Stimulated activated CD4-positive, alpha-beta T cell treated with anti-CD3 and anti-CD28 coated beads, Interleukin-2, amount 100 ng/mL, for 24 hours (primary cell): ENCODE measurements at regions not wholly inside any gene's neighbourhood (a gene's known extent, or its start where the extent isn't known, plus 50 kb on each side); places are given as distances from the start of the nearest gene placed in this dataset.

Source experiments
- DNase-seq, 2 donors: peaks; one replicate each; pipeline ENCODE4 v3.0.0-alpha.2; 2020

DNA sequence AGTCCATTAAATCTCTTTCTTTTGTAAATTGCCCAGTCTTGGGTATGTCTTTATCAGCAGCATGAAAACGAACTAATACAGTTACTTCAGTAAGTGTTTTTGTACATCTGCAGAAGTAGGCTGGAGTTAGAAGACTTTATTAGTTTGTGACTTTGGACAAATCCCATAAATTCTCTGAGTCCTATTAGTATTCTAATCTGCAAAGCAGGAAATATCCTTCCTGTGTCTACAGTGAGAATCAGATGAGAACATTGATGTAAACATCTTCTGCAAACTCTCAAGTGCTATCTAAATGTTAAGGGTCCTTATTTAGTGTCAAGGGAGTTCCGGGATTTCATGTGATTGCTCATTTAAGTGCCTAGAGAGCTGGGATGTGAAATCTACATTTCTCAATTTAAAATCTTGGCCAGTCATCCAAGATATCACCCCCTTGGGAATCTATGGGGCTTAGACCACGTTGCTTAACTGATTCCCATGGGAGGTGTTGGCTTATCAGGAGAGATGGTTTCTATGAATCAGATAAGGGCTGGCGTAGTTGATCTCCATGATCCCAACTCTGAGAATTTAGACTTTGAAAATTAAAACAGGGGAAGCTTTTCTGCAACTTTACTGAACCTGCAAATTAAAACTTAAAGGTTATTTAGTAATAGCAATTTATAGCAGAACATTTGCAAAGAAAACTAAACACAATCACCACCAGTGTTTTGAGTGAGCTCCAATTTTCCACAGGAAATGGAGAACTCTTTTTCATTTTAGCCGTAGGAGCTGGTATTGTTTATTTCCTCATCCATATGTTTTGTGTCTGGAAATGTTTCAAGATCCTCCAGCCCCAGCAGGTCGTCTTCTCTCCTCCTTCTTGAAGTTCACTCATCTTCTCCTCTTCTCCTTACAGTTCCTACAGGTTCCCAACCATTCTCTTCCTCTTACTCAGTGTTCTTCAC is 241.6 kb upstream of the CD180 start:
- DNase-seq = no peak

DNA sequence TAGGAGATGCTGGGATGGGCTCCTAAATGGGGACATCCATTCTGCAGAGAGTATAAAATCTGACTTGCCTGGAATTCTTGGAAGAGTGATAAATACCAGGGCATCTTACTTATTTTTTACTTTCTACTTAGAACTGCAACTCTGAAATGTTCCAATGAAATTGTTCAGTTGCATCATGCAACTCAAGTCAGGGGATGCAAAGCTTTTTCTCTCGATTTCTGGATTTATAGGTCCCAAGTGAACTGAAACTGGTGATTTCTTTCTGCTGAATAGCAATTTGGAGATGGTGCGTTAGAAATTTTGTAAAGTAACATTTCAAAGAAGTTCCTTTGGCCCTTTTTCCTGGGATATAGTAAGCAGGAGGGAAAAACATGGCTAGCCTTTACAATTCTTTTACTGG is 238.4 kb upstream of the CD180 start:
- no peak for DNase-seq

DNA sequence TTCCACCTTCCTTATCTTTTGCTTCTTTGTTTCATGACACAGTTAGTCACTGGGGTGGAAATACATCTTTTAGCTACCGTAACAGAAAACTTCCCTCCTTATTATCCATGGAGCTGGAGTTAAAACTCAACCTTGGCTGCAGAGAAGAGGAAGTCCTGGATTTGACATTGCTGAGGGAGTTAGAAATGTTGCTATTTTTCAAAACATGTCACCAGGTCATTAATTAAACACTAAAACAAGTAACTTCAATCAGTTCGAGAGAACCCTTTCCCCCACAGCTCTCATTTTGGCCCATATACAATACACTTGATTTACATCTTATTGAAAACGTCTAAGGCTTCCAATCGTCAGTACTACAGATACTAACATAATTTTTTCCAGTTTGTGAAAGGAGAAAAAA is 237.9 kb upstream of the CD180 start:
- DNase-seq = no peak

DNA sequence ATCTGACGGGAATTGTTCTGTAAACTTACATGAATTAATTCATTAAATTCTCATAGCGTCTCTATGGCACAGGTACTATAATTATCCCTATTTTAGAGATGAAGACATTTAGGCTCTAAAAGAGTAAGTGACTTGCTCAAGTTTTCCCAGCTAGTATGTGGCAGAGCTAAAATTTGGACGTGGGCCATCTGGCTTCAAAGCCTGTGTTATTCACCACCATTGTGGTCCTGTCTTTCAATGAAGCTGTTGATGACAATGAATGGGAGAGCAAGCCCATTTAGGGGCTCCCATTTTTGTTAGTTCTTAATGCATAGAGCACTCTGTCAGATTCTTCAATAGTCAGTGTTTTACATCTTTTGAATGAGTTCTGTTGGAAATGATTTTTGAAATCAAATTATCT is 236.0 kb upstream of the CD180 start:
- DNase-seq = no peak

DNA sequence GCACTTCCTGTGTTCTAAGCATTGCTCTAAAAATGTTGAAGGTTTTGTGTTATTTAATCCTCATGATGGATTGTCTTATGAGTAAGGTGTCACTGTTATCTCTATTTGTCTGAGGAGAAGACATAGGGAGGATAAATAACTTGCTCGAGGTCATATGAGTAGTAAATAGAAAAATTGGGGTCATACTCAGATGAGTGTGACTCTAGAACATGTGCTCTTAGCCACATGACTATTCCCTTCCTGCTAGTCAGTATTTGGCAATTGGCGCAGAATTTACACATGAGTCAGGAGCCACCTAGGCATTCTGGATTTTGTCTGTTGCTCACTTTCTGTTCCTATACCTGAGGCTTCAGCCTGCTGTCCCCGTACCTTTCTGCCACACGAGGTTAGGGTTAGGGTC is 234.6 kb upstream of the CD180 start:
- no peak for DNase-seq

DNA sequence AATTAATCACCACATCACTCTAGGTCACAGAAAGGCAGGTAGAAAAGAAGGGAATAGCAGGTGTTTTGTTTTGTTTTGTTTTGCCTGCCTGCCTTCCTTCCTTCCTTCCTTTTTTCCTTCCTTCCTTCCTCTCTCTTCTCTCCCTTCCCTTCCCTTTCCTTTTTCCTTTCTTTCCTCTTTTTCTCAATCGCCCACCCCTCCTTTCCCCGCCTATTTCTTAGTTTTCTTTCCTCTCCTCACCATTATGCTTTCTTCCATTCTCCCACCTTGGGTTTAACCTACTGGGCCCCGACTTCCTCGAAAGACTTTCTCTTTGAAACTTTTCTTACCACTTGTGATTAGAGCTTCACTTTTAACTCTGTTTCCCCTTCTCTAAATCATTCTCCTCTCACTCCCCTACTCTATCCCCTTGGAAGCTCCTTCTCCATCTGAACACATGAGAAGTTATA is 231.3 kb upstream of the CD180 start:
- DNase-seq = no peak

DNA sequence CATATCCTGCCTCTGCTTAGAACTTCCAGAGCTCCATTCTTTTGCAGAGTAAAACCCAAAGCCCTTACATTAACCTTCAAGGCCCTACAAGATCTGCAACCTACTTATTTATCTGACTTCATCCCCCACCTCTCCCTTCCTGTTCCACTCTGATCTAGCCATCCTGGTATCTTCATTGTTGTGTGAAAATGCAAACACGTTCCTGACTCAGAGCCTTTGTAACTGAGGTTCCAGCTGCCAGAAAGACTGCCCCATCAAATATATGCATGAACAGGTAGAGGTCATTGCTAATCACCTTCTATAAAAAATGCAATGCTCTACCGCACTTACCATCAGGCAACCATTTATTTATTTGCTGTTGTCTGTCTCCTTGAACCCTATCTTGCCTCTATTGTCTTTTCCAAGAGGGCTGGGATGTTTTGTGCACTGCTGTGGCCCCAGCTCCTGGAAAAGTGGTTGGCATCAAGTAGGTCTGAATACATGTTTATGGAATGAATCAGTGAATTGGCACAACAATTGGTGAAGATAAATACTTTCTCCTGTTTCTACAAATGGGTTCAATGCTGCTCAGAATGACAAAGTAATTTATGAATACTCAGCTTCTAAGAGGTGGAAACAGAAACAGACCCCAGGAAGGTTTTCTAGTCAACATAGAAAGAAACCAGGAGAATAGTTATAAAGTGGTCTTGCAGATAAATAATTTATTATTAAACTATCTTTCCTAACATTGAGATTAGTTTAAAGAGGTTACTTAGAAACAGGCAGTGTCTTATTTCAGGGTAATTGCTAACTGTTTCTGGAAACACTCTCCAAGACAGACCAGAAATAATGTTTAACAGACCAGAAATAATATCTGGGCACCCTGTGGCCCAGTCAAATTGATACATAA is 230.6 kb upstream of the CD180 start:
- no peak for DNase-seq

DNA sequence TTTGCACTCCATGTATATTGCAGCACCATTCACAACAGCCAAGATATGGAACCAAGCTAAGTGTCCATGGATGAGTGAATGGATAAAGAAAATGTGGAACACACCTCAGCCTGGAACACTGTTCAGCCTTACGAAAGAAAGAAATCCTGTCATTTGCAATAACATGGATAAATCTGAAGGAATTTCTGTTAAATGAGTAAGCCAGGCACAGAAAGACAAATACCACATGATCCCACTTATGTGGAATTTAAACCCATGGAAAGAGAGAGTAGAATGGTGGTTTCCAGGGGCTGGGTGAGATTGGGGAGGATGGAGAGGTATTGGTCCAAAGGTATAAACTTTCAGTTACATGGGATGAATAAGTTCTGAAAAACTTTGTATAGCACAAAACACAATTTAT is 228.9 kb upstream of the CD180 start:
- DNase-seq = no peak

DNA sequence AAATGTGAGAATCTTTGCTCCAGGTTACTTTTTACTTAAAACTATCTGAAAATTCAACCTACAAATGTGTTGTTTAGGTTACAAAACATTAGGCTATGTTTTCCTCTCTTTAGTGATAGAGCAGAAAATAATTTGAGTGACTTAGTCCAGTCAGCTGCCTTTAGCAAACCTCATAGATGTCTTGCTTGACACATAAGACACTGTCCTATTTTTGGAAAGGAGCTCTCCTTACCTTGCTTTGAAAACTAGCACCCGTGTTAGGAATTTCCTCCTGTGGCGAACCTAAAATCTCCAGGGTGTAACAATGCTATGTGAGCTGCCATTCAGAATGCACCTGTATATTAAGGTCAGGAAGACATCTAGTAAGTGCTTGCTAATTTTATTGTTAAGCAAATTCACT is 221.2 kb upstream of the CD180 start:
- no peak for DNase-seq

DNA sequence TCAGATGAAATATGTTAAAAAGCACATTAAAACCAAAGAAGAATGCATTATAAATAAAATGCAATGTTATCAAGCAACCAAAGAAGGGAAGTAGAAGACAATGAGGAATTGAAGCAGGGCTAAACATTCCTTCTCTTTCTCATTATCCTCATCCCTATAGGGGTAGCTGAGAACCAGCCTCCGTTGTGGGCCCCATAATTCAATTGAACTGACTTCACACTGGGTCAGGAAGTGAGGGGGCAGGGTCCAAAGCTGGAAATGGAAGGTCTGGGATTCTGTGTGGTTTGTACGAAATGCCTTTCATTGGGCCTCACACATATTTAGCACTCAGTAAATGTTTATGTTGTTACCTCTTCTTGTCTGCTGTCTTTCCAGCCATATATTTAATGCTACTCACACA is 220.4 kb upstream of the CD180 start:
- no peak for DNase-seq

DNA sequence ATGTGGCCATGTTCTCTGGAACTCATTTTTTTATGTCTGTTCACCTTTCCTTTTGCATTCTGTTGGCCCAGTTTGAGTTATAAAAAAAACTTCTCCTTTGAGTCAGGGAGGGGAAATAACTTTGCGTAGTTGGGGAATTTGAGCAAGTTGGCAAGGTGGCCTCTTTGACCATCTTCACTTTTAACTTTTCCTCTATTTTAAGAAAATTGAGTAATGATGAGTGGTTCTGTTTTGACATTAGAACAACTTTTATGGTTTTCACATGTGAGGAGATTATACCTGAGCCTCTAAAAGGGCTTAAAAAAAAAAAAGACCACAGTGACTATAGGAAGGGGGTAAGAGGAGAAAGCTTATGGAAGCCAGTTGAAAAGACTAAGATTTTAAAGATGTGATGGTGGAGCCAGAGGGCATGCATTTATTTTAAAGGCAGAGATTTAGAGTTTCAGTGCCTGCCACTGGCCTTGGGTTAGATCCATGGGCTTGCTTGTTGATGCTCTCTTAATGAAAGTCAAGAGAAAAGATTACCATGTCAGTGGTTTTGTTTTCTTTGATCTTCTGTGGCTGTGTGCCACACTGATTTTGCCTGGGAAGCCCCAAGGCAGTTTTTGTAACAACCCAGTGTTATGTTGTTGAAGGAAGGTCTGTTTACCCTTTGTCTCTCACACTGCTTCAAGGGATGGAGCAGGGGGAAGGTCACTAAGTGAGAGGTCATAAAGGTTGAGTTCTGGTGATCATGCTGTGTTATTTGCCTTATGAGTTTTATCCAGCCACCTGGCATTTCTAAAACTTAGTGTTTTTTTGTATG is 219.7 kb upstream of the CD180 start:
- DNase-seq = no peak

DNA sequence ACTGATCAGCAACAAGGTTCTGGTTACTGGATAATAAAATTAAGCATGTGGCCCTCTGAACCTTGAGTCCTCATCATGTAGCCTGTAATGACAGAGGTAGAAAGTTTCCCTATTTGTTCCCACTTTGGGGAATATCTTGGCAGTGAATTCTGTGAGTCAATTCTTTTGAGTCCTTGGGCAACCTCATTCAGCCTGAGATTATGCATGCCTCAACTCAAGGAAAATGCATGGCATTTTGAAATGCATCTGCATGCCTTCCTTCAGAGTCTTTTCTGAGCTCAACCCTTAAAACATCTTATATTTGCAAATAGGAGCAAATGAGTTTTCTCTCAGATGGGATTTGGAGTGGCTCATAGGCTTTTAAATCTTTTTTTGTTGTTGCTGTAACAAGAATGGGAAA is 218.1 kb upstream of the CD180 start:
- no peak for DNase-seq

DNA sequence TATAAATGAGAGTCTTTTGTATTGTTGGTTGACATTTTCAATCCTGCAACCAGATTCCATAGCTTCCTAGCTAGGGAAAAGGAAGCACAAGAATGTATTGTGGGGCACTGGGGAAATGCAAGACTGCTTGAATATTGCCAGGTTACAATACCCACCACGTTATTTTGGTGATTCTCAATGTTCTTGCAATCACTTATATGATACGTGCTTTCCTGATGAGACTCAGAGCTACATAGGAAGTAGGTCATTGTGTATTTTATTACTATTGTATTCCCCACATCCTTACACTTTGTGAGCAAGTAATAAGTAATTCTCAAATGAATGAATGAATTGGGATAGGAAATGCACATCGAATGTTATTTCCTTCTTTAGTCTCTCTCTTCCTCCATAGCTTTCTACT is 217.1 kb upstream of the CD180 start:
- no peak for DNase-seq

DNA sequence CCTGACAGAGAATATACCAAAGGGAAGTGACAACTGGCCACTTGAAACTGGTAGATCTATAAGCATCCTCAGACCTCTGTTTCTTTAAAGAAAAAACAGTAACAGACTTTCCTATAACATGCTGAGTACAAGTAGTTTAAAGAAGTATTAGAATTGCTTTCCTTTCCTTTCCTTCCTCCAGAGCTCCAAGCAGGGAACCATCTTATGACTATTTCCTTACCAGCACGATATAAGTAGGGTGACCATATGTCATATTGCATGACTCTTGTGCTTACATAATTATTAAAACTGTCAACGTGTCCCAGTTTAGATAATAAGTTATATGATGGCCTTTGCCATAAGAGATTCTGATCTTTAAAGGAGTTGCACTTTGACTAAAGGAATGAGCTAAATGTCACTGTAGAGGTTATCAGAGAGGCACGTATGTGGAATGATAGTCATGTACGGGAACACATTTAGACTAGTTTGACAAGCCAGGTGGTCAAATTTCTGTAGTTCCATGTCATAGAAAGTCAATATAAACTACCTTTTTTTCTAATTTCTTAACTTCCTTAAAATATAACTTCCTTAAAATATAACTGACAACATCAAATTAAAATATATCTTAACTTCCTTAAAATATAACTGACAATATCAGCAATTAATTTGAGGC is 212.7 kb upstream of the CD180 start:
- DNase-seq = no peak

DNA sequence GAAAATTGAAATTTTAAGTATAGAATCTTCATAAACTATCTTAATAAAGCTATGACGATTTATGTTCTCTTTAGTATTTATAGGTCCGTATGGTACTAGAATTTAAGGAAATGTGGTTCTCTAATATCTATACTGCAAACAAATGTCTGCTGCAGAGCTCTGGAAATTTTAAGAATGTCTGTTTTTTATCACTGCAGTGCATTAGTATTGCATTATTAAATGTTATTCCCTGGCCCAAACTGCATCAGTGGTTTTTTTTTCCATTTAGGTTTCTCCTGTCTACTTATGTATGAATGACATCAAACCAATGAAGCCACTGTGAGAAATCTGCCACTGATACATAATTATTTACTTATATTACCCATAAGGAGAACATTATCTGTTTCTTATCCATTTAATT is 211.4 kb upstream of the CD180 start:
- DNase-seq = no peak

DNA sequence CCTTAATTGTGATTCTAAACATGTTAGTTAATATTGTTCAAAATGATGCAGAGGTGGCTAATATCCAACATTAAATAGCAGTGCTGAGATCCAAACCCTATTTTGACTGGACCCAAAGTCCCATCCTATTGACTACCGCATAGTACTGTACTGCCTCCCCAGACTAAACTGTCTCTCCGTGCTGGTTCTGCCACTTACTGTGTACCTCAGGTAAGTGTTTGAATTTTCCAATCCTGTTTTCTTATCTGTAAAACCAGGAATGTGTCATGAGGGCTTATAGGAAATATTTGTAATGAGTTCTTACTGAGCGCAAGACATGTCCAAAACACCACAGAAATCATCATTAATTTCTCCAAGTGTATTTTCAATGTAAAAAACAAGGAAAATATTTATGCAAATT is 209.2 kb upstream of the CD180 start:
- DNase-seq = no peak

DNA sequence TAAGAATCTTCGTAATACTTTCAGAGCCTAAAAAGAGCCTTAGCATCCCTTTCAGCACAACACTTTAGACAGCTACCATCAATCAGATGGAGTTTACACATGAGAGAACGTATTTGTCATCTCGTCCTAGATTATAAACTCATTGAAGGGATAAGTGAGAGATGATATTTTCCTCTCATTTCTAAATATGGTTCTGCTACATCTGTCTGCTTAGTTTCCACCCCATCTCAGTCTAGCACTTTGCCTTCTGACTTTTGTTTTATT is 208.4 kb upstream of the CD180 start:
- DNase-seq = no peak

DNA sequence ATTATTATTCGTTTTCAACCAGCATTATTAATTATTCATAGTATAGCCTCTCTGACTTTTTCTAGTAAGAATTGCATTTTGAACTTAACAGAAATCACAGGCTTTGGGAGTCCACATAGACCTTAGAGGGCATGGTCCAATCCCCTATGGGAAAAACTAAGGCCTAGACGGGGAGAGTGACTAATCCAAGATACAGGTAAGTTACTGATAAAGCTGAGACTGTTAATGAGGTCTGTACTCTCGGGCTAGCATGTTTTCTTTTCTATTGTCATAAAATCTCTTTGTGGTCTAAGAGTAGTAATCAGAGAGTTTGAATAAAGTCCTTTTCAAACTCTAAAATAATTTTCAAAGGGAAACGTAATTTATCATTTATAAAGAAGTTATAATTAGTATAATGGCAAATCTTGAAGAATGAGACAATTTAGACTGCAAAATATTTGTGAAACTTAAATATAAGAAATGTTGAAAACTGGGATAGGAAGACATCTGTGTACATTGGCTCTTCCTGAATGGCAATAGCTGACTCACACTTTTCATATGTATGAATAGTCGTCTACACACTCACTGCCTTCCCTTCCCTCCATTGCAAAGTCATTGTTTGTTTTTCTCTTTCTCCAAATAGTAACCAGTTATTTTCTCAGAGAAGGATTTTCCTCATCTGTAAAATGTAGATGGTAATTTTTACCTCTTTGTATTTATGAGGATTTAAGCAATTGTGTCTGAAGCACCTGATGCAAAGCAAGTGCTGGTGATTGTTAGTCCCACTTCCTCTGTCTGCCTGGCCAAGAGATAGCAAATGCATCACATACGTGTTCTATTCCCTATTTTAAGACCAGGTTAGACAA is 207.9 kb upstream of the CD180 start:
- no peak for DNase-seq

DNA sequence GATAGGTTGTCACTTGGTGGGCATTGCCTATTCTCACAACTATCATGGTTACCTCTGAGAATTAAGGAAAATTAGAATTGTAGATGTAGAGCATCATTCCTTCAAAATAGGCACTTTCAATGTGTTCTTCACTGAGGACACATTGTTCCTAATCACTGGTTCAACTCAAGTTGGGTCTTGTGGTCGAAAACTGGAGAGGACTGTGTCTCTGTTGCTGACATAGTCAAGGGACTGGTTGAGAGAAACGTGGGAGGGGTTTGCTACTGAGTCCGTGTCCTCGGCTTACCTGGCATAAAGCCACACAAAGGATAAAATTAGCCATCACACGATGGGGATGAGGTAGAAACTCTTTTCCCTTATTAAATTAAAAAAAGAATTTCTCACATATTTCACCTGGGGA is 205.9 kb upstream of the CD180 start:
- no peak for DNase-seq

DNA sequence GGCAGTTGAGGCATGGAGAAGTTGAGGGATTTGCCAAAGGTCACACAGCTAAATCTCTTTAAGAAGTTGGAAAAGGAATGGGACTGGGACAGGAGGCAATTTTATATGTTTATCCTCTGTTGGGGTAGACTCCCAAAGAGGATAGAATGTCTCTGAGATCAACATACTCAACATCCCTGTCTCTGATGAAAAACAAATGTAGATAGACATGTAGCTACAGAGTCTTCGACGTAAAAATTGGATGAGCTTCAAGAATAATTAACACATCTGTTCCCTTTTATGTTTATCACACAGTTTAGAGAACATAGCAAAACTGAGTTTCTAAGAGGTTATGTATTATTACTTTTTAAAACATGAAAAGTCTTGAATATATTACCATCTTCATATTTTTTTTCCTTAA is 204.6 kb upstream of the CD180 start:
- DNase-seq = no peak

DNA sequence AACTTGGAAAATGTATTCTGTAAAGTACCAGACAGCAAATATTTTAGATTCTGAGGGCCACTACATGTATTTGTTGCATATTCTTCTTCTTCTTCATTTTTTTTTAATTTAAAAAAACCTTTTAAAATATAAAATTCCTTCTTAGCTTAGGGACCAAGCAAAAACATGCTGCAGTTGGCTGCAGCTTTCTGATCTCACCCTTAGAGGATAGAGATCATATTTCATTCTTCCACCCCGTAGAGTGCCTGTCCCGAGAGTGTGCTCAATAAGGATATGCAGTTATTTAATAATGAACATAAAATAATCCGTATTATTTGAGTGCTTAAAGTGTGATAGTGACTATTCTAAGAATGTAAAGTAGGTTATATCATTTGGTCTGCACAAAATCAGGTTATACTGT is 204.2 kb upstream of the CD180 start:
- DNase-seq = no peak
